ENCODE measurements at regions not wholly inside any gene's neighbourhood (a gene's known extent, or its start where the extent isn't known, plus 50 kb on each side); places are given as distances from the start of the nearest gene placed in this dataset.

DNA sequence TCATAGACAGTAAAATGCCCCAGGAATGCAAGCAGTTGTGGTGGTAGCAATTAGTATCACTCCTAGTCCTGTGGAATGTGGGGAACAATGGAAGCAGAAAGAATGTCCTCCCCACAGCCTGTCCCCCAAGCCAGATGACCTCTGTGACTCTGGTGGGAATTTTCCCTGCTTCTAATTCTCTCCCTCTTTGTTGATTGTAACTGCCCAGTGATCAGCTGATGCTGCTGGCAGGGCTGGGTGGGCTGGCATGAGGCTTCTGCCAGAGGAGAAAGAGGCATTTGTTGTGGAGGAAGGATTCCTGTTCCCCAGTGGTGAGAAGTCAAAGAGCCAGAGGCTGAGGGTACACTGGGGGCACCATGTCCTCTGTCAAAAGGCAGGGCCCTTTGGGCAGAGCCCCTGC lies 116.7 kb upstream of the NCAM1 start (continued):
- TF ChIP-seq, protein P1, sequence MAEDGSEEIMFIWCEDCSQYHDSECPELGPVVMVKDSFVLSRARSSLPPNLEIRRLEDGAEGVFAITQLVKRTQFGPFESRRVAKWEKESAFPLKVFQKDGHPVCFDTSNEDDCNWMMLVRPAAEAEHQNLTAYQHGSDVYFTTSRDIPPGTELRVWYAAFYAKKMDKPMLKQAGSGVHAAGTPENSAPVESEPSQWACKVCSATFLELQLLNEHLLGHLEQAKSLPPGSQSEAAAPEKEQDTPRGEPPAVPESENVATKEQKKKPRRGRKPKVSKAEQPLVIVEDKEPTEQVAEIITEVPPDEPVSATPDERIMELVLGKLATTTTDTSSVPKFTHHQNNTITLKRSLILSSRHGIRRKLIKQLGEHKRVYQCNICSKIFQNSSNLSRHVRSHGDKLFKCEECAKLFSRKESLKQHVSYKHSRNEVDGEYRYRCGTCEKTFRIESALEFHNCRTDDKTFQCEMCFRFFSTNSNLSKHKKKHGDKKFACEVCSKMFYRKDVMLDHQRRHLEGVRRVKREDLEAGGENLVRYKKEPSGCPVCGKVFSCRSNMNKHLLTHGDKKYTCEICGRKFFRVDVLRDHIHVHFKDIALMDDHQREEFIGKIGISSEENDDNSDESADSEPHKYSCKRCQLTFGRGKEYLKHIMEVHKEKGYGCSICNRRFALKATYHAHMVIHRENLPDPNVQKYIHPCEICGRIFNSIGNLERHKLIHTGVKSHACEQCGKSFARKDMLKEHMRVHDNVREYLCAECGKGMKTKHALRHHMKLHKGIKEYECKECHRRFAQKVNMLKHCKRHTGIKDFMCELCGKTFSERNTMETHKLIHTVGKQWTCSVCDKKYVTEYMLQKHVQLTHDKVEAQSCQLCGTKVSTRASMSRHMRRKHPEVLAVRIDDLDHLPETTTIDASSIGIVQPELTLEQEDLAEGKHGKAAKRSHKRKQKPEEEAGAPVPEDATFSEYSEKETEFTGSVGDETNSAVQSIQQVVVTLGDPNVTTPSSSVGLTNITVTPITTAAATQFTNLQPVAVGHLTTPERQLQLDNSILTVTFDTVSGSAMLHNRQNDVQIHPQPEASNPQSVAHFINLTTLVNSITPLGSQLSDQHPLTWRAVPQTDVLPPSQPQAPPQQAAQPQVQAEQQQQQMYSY (CRISPR knock-in tag; IDR thresholded peaks at IDR 0.05), result no peak
- TF ChIP-seq NR3C1 (CRISPR knock-in tag; conservative IDR thresholded peaks at IDR 0.05; ENCODE audit: low read depth) (no peak), KAT7 (CRISPR knock-in tag; IDR thresholded peaks at IDR 0.05; ENCODE audit: borderline replicate concordance) (no peak)
- TF ChIP-seq, protein P2, sequence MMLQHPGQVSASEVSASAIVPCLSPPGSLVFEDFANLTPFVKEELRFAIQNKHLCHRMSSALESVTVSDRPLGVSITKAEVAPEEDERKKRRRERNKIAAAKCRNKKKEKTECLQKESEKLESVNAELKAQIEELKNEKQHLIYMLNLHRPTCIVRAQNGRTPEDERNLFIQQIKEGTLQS (CRISPR knock-in tag; conservative IDR thresholded peaks at IDR 0.05), result no peak

DNA sequence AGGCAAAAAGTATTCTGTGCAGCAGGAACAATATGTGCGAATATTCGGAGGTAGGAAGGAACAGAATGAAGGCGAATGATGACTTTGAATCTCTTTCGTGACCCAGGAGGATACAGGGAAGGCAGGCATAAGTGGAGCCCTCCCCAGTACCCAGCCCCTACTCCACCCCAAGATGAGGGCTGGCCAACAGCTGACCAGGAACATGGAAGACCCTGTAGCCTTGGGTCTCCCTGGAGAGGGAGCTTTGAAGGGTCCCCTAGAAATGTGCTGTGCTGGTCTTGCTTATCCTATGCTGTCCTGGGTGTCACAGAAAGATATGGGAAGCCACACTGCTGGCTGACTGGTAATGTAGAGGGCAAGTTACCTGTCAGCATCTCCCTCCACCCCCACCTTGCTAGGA lies 113.7 kb upstream of the NCAM1 start:
- DNase-seq (ENCODE audit: low spot score), result no peak
- Mint-ChIP-seq H3K27me3 (ENCODE audit: low read depth) (no peaks in the 10 kb centered on the region), H3K36me3 (no peaks in the 10 kb centered on the region), H3K27ac (no peak overlapping the region), H3K4me3 (no peak overlapping the region), H3K4me1 (no peaks in the 10 kb centered on the region), H3K9me3 (peaks cover 4% of the 10 kb centered on the region)
- no peak for ATAC-seq
- ChIA-PET CTCF (interaction anchor here (1.5 to 1.7 kb wide), 2 partner anchors 10 to 259 kb away, joined by 4 to 5 read pairs; no protein-coding TSS in a partner anchor), POLR2A (no interaction called here)
- TF ChIP-seq EMX1 (CRISPR knock-in tag; IDR thresholded peaks at IDR 0.05) (no peak), MXD4 (CRISPR knock-in tag; IDR thresholded peaks at IDR 0.05; ENCODE audit: borderline replicate concordance) (no peak), PRRX2 (CRISPR knock-in tag; IDR thresholded peaks at IDR 0.05) (no peak), TEAD1 (CRISPR knock-in tag; IDR thresholded peaks at IDR 0.05) (no peak), NFE2L1 (CRISPR knock-in tag; IDR thresholded peaks at IDR 0.05) (no peak), ZNF121 (CRISPR knock-in tag; IDR thresholded peaks at IDR 0.05) (no peak), TEAD4 (CRISPR knock-in tag; IDR thresholded peaks at IDR 0.05) (no peak), ZNF219 (CRISPR knock-in tag; IDR thresholded peaks at IDR 0.05; ENCODE audit: borderline replicate concordance) (no peak), NR2C2 (CRISPR knock-in tag; IDR thresholded peaks at IDR 0.05) (no peak), NR1H2 (CRISPR knock-in tag; IDR thresholded peaks at IDR 0.05) (no peak), IRF2 (CRISPR knock-in tag; IDR thresholded peaks at IDR 0.05; ENCODE audit: borderline replicate concordance, low read depth) (no peak), TP53 (CRISPR knock-in tag; IDR thresholded peaks at IDR 0.05) (no peak), JUN (CRISPR knock-in tag; IDR thresholded peaks at IDR 0.05) (no peak)
- TF ChIP-seq, protein P3, sequence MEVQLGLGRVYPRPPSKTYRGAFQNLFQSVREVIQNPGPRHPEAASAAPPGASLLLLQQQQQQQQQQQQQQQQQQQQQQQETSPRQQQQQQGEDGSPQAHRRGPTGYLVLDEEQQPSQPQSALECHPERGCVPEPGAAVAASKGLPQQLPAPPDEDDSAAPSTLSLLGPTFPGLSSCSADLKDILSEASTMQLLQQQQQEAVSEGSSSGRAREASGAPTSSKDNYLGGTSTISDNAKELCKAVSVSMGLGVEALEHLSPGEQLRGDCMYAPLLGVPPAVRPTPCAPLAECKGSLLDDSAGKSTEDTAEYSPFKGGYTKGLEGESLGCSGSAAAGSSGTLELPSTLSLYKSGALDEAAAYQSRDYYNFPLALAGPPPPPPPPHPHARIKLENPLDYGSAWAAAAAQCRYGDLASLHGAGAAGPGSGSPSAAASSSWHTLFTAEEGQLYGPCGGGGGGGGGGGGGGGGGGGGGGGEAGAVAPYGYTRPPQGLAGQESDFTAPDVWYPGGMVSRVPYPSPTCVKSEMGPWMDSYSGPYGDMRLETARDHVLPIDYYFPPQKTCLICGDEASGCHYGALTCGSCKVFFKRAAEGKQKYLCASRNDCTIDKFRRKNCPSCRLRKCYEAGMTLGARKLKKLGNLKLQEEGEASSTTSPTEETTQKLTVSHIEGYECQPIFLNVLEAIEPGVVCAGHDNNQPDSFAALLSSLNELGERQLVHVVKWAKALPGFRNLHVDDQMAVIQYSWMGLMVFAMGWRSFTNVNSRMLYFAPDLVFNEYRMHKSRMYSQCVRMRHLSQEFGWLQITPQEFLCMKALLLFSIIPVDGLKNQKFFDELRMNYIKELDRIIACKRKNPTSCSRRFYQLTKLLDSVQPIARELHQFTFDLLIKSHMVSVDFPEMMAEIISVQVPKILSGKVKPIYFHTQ (CRISPR knock-in tag; IDR thresholded peaks at IDR 0.05), result no peak
- TF ChIP-seq, protein P4, sequence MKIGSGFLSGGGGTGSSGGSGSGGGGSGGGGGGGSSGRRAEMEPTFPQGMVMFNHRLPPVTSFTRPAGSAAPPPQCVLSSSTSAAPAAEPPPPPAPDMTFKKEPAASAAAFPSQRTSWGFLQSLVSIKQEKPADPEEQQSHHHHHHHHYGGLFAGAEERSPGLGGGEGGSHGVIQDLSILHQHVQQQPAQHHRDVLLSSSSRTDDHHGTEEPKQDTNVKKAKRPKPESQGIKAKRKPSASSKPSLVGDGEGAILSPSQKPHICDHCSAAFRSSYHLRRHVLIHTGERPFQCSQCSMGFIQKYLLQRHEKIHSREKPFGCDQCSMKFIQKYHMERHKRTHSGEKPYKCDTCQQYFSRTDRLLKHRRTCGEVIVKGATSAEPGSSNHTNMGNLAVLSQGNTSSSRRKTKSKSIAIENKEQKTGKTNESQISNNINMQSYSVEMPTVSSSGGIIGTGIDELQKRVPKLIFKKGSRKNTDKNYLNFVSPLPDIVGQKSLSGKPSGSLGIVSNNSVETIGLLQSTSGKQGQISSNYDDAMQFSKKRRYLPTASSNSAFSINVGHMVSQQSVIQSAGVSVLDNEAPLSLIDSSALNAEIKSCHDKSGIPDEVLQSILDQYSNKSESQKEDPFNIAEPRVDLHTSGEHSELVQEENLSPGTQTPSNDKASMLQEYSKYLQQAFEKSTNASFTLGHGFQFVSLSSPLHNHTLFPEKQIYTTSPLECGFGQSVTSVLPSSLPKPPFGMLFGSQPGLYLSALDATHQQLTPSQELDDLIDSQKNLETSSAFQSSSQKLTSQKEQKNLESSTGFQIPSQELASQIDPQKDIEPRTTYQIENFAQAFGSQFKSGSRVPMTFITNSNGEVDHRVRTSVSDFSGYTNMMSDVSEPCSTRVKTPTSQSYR (CRISPR knock-in tag; IDR thresholded peaks at IDR 0.05), result no peak
- TF ChIP-seq, protein P5, sequence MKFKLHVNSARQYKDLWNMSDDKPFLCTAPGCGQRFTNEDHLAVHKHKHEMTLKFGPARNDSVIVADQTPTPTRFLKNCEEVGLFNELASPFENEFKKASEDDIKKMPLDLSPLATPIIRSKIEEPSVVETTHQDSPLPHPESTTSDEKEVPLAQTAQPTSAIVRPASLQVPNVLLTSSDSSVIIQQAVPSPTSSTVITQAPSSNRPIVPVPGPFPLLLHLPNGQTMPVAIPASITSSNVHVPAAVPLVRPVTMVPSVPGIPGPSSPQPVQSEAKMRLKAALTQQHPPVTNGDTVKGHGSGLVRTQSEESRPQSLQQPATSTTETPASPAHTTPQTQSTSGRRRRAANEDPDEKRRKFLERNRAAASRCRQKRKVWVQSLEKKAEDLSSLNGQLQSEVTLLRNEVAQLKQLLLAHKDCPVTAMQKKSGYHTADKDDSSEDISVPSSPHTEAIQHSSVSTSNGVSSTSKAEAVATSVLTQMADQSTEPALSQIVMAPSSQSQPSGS (CRISPR knock-in tag; IDR thresholded peaks at IDR 0.05; ENCODE audit: borderline replicate concordance, low read depth), result no peak
- TF ChIP-seq, protein P6, sequence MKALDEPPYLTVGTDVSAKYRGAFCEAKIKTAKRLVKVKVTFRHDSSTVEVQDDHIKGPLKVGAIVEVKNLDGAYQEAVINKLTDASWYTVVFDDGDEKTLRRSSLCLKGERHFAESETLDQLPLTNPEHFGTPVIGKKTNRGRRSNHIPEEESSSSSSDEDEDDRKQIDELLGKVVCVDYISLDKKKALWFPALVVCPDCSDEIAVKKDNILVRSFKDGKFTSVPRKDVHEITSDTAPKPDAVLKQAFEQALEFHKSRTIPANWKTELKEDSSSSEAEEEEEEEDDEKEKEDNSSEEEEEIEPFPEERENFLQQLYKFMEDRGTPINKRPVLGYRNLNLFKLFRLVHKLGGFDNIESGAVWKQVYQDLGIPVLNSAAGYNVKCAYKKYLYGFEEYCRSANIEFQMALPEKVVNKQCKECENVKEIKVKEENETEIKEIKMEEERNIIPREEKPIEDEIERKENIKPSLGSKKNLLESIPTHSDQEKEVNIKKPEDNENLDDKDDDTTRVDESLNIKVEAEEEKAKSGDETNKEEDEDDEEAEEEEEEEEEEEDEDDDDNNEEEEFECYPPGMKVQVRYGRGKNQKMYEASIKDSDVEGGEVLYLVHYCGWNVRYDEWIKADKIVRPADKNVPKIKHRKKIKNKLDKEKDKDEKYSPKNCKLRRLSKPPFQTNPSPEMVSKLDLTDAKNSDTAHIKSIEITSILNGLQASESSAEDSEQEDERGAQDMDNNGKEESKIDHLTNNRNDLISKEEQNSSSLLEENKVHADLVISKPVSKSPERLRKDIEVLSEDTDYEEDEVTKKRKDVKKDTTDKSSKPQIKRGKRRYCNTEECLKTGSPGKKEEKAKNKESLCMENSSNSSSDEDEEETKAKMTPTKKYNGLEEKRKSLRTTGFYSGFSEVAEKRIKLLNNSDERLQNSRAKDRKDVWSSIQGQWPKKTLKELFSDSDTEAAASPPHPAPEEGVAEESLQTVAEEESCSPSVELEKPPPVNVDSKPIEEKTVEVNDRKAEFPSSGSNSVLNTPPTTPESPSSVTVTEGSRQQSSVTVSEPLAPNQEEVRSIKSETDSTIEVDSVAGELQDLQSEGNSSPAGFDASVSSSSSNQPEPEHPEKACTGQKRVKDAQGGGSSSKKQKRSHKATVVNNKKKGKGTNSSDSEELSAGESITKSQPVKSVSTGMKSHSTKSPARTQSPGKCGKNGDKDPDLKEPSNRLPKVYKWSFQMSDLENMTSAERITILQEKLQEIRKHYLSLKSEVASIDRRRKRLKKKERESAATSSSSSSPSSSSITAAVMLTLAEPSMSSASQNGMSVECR (CRISPR knock-in tag; IDR thresholded peaks at IDR 0.05; ENCODE audit: borderline replicate concordance), result no peak

All from WTC11 (cell line).